Lower leg skin (tissue), 4 donors: ENCODE measurements at regions not wholly inside any gene's neighbourhood (a gene's known extent, or its start where the extent isn't known, plus 50 kb on each side); places are given as distances from the start of the nearest gene placed in this dataset.

Experiments used
- DNase-seq, 2 donors: peaks; one replicate each; pipeline ENCODE4 v3.0.0-alpha.2; 2019; ENCODE audit warnings: low spot score in 2 of 2
- H3K4me3 ChIP-seq: fragments of 200-600 bp; sonication (generic); 2 replicates; pipeline ENCODE4 v1.5.1; 2017; ENCODE audit warnings: mild to moderate bottlenecking, low read depth; ENCODE audit not compliant: poor library complexity, severe bottlenecking
- POLR2A ChIP-seq, 2 donors: fragments of 450-650 bp; IDR thresholded peaks; one replicate each; pipeline ENCODE4 v1.6.1; 2016 to 2017; ENCODE audit warnings: antibody characterized with exemption in 2 of 2, mild to moderate bottlenecking in 1 of 2, moderate library complexity in 1 of 2
- WGBS, 2 donors: methylation state at CpG; one replicate each; pipeline ENCODE4 v1.1.5; 2018; 5-methylcytosine and 5-hydroxymethylcytosine counted together
- intact Hi-C: fragments of 100-400 bp; cut with DNase I; formaldehyde crosslinking; loops from one replicate; pipeline ENCODE4 v1.15.0; 2023; ENCODE audit warnings: low total_unique reads
- TF ChIP-seq, protein P1 (sequence below), 3 donors: fragments of 450-650 bp; IDR thresholded peaks; one replicate each; pipeline ENCODE4 v1.5.1; 2016; ENCODE audit warnings: antibody characterized with exemption in 3 of 3, mild to moderate bottlenecking in 3 of 3, moderate library complexity in 2 of 3

- intact Hi-C loops: no loop called here
- TF ChIP-seq, protein P1, sequence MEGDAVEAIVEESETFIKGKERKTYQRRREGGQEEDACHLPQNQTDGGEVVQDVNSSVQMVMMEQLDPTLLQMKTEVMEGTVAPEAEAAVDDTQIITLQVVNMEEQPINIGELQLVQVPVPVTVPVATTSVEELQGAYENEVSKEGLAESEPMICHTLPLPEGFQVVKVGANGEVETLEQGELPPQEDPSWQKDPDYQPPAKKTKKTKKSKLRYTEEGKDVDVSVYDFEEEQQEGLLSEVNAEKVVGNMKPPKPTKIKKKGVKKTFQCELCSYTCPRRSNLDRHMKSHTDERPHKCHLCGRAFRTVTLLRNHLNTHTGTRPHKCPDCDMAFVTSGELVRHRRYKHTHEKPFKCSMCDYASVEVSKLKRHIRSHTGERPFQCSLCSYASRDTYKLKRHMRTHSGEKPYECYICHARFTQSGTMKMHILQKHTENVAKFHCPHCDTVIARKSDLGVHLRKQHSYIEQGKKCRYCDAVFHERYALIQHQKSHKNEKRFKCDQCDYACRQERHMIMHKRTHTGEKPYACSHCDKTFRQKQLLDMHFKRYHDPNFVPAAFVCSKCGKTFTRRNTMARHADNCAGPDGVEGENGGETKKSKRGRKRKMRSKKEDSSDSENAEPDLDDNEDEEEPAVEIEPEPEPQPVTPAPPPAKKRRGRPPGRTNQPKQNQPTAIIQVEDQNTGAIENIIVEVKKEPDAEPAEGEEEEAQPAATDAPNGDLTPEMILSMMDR (IDR thresholded peaks at IDR 0.05): no peak
- TF ChIP-seq POLR2A (IDR thresholded peaks at IDR 0.05): no peak
- WGBS, 2 donors: 41 to 57% methylated on average over 3 of the region's 3 CpGs
These were observed 278.1 kb upstream of the FAR2 start for GRCh38 chr12:28870839-28871440.

GRCh38 chr12:28872654-28873268 lies 276.3 kb upstream of the FAR2 start:
- 72% methylated on average over 7 of the region's 7 CpGs for WGBS, 2 donors
- DNase-seq: no peak
- H3K4me3 ChIP-seq: no peak overlapping the region
- TF ChIP-seq, protein P1 (IDR thresholded peaks at IDR 0.05): no peak
- TF ChIP-seq POLR2A (IDR thresholded peaks at IDR 0.05): no peak
- intact Hi-C loops: no loop called here

More at GRCh38 chr12:28870839-28871440, 278.1 kb upstream of the FAR2 start:
- no peak for DNase-seq
- no peak overlapping the region for H3K4me3 ChIP-seq

GRCh38 chr12:28874758-28875157 lies 274.3 kb upstream of the FAR2 start:
- TF ChIP-seq, protein P1 (IDR thresholded peaks at IDR 0.05): no peak
- TF ChIP-seq POLR2A (IDR thresholded peaks at IDR 0.05): no peak
- no peak for DNase-seq
- WGBS, 2 donors: 75 to 77% methylated on average over 3 of the region's 3 CpGs
- intact Hi-C loops: no loop called here
- no peak overlapping the region for H3K4me3 ChIP-seq

DNA sequence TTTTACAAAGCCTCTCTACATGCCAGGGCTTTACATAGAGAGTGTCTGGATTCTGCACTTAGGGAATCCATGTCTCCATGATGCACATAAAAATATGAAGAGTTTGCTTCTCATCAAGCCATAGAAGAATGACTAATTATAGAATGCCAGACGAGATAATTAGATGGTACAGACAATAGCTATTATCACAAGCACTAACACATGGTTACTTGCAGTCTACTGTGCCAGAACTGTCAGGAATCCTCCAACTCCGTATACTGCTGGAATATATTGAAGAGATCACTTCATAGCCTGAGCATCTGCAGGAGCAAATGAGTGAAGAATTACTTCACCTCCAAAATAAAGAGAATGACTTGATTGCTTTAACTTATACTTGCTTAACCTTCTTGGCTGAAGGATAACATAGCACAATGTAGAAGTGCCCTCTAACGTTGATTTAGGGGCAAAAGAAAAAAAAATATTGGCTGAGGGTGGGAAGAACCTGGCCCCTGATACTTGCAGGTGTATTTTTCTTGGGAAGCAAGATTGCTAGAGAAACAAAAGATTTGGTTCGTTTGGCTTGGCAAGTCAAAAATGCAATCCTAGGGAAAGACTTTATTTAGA lies 272.8 kb upstream of the FAR2 start:
- no peak overlapping the region for H3K4me3 ChIP-seq
- intact Hi-C loops: no loop called here
- 30 to 48% methylated on average over 4 of the region's 4 CpGs for whole genome bisulfite sequencing, 2 donors
- no peak for TF ChIP-seq POLR2A (IDR thresholded peaks at IDR 0.05)
- TF ChIP-seq, protein P1 (IDR thresholded peaks at IDR 0.05): no peak
- DNase-seq: no peak

- DNase-seq: no peak
- WGBS, 2 donors: 82 to 93% methylated on average over 1 of the region's 1 CpG
- intact Hi-C loops: no loop called here
- TF ChIP-seq POLR2A (IDR thresholded peaks at IDR 0.05): no peak
- TF ChIP-seq, protein P1 (IDR thresholded peaks at IDR 0.05): no peak
- H3K4me3 ChIP-seq: no peak overlapping the region
These were observed 271.2 kb upstream of the FAR2 start for GRCh38 chr12:28877854-28878253.
